ENCODE measurements at regions not wholly inside any gene's neighbourhood (a gene's known extent, or its start where the extent isn't known, plus 50 kb on each side); places are given as distances from the start of the nearest gene placed in this dataset.

DNA sequence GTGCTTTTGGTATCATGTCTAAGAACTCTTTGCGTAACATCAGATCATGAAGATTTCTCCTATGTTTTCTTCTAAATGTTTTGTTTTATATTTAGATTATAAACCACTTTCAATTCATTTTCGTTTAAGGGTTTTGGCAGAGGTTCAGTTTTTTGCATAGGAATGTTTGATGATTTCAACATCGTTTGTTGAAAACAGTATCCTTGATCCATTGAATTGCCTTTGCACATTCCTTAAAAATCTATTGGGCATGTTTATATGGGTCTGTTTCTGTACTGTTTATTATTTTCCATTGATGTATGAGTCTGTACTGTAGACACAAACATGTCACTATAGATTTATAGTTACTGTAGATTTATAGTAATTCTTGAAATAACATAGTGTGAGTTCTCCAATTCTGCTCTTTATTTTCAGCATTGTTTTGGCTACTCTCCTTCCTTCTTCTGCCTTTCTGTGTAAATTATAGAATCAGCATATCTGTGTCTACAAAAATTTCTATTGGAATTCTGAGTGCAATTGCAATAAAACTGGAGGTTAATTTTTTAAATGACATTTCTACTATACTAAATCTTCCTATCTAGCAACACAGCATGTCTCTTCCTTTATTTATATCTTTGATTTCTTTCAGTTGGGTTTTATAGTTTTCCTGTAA is 374.0 kb downstream of the SV2B start:
- H3K27me3 ChIP-seq (ENCODE audit: insufficient read depth) = no peaks in the 10 kb centered on the region
- DNase-seq (ENCODE audit: low spot score) = no peak
- no peak for ATAC-seq
- no peak overlapping the region for H3K27ac ChIP-seq (ENCODE audit: low read depth)
- H2AFZ ChIP-seq = no peak overlapping the region
- no peaks in the 10 kb centered on the region for H3K27me3 Mint-ChIP-seq (ENCODE audit: insufficient read depth, low read depth, poor library complexity)
- no peak overlapping the region for H3K4me3 ChIP-seq
- no peaks in the 10 kb centered on the region for H3K9me3 Mint-ChIP-seq
- no peaks in the 10 kb centered on the region for H3F3A ChIP-seq (replicated peaks; ENCODE audit: low read depth)
- H4K20me1 ChIP-seq (replicated peaks; ENCODE audit: insufficient read depth) = no peaks in the 10 kb centered on the region
- no peaks in the 10 kb centered on the region for H3K4me1 ChIP-seq (ENCODE audit: insufficient read depth)
- 0 out of 2 replicates have a peak, but pooled peaks cover 3% of the 10 kb centered on the region for H3K9me2 ChIP-seq (ENCODE audit: insufficient read depth)
- H3K79me2 ChIP-seq (replicated peaks; ENCODE audit: insufficient read depth) = no peaks in the 10 kb centered on the region
- no peak overlapping the region for H3K4me3 Mint-ChIP-seq
- H3K36me3 Mint-ChIP-seq (ENCODE audit: low read depth) = no peaks in the 10 kb centered on the region
- H3K4me1 Mint-ChIP-seq = no peaks in the 10 kb centered on the region; the same call in 2 of the 3 replicates
- TF ChIP-seq CREB1 (CRISPR knock-in tag; IDR thresholded peaks at IDR 0.05; ENCODE audit: low read depth) (no peak), ETS1 (IDR thresholded peaks at IDR 0.05) (no peak), EZH2phosphoT487 (IDR thresholded peaks at IDR 0.05; ENCODE audit: unreplicated experiment) (no peak)
- no peak overlapping the region for H3K27ac Mint-ChIP-seq
- no peaks in the 10 kb centered on the region for H3K36me3 ChIP-seq (ENCODE audit: insufficient read depth)
- no peak overlapping the region for H3K4me2 ChIP-seq

DNA sequence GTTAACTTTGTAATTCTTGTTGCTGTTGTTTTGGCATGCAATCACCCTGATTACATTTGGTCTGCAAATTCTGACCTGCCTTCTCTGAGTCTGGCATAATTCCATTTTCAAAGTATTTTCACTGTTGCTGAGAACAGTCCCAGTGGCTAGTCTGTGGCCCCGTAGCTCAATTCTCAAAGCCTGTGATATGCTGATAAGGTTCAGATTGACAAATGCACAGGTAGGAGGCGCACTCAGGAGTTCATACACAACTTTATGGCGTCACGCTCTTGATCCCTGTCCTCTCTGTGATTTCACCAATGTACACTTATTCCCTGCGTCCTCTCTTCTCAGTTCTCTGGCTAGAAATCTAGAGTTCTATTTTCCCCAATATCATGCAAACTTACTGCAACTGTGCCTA is 376.6 kb upstream of the SLCO3A1 start:
- Histone ChIP-seq H3F3A (replicated peaks; ENCODE audit: low read depth) (no peaks in the 10 kb centered on the region), H3K36me3 (ENCODE audit: insufficient read depth) (no peaks in the 10 kb centered on the region), H3K4me2 (no peak overlapping the region), H3K9me2 (ENCODE audit: insufficient read depth) (no peaks in the 10 kb centered on the region), H3K4me1 (ENCODE audit: insufficient read depth) (no peaks in the 10 kb centered on the region), H2AFZ (peak overlapping the region; percentile 24; the same call in 1 of the 2 replicates), H3K27me3 (ENCODE audit: insufficient read depth) (no peaks in the 10 kb centered on the region), H3K27ac (ENCODE audit: low read depth) (no peak overlapping the region), H3K79me2 (replicated peaks; ENCODE audit: insufficient read depth) (no peaks in the 10 kb centered on the region), H3K4me3 (no peak overlapping the region), H4K20me1 (replicated peaks; ENCODE audit: insufficient read depth) (no peaks in the 10 kb centered on the region)
- ATAC-seq = no peak
- TF ChIP-seq STAT1 (IDR thresholded peaks at IDR 0.05; ENCODE audit: unreplicated experiment) = no peak
- TF ChIP-seq CTCF (conservative IDR thresholded peaks at IDR 0.05; ENCODE audit: low read depth in 2 of 2) = peak in 1 of 2 experiments; percentile 31; a peak in 2 of 4 replicates
- no peak for DNase-seq (ENCODE audit: low spot score)
- Mint-ChIP-seq H3K4me3 (no peak overlapping the region), H3K27me3 (ENCODE audit: insufficient read depth, low read depth, poor library complexity) (no peaks in the 10 kb centered on the region), H3K4me1 (no peaks in the 10 kb centered on the region), H3K36me3 (ENCODE audit: low read depth) (no peaks in the 10 kb centered on the region), H3K27ac (no peak overlapping the region), H3K9me3 (no peaks in the 10 kb centered on the region)

- H3K27ac Mint-ChIP-seq = no peak overlapping the region
- no peak for DNase-seq (ENCODE audit: low spot score)
- H3K36me3 Mint-ChIP-seq (ENCODE audit: low read depth) = no peaks in the 10 kb centered on the region
- Histone ChIP-seq H3K4me1 (ENCODE audit: insufficient read depth) (no peaks in the 10 kb centered on the region), H3F3A (replicated peaks; ENCODE audit: low read depth) (no peaks in the 10 kb centered on the region), H3K27me3 (ENCODE audit: insufficient read depth) (no peaks in the 10 kb centered on the region), H3K4me2 (no peak overlapping the region), H3K4me3 (no peak overlapping the region), H2AFZ (no peak overlapping the region), H3K36me3 (ENCODE audit: insufficient read depth) (no peaks in the 10 kb centered on the region), H4K20me1 (replicated peaks; ENCODE audit: insufficient read depth) (no peaks in the 10 kb centered on the region), H3K79me2 (replicated peaks; ENCODE audit: insufficient read depth) (no peaks in the 10 kb centered on the region), H3K27ac (ENCODE audit: low read depth) (no peak overlapping the region), H3K9me2 (ENCODE audit: insufficient read depth) (no peaks in the 10 kb centered on the region)
- H3K4me3 Mint-ChIP-seq = no peak overlapping the region
- H3K9me3 Mint-ChIP-seq = no peaks in the 10 kb centered on the region
- no peaks in the 10 kb centered on the region for H3K27me3 Mint-ChIP-seq (ENCODE audit: insufficient read depth, low read depth, poor library complexity)
- no peak for ATAC-seq
- H3K4me1 Mint-ChIP-seq = no peaks in the 10 kb centered on the region
- TF ChIP-seq REST (IDR thresholded peaks at IDR 0.05; ENCODE audit: unreplicated experiment) = no peak
- TF ChIP-seq ETS1 (IDR thresholded peaks at IDR 0.05) = no peak
- no peak for TF ChIP-seq ZNF331 (CRISPR knock-in tag; IDR thresholded peaks at IDR 0.05; ENCODE audit: low read depth)
- no peak for TF ChIP-seq NANOG (IDR thresholded peaks at IDR 0.05; ENCODE audit: borderline replicate concordance)
- TF ChIP-seq JUNB (IDR thresholded peaks at IDR 0.05; ENCODE audit: unreplicated experiment) = no peak
- TF ChIP-seq EZH2 (IDR thresholded peaks at IDR 0.05; ENCODE audit: low read depth, unreplicated experiment) = no peak
- TF ChIP-seq STAT1 (IDR thresholded peaks at IDR 0.05; ENCODE audit: unreplicated experiment) = no peak
These were observed 374.8 kb upstream of the SLCO3A1 start for GRCh38 chr15:91478717-91479191.
